ENCODE measurements at regions not wholly inside any gene's neighbourhood (a gene's known extent, or its start where the extent isn't known, plus 50 kb on each side); places are given as distances from the start of the nearest gene placed in this dataset.

DNA sequence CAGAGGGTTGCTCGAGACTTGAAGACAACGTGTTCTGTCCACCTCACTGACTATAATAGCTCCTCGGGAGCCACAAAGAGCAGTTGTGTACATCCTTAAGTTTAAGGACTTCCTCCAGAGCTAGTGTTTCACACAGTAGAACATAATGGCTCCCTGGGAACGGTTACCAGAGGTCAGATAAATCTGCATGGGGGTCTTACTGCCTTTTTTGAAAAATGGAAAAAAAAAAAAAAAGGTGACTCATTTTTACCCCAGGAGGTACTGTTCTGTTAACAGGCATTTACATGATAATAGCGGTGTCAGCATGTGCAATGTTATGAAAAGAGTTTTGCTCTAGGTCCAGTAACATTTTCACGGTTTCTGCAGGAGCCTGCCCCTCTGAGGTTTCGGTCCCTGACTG lies 498.9 kb upstream of the WWC1 start:
- DNase-seq (ENCODE audit: low read depth), result no peak

DNA sequence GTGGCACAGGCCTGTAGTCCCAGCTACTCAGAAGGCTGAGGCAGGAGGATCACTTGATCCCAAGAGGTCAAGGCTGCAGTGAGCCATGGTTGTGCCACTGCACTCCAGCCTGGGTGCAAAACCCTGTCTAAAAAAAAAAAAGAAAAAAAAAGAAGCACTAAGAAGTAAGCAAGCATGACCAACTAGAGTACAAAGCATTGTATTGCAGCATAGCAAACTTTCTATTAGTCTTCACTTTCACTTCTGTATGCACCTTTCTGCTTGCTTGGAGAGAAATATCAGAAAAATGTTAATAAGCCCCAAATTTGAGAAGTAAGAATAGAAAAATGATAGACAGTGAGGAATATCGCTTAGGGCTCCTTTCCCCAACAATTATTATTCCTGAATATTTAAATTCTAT lies 497.7 kb upstream of the WWC1 start:
- no peak for DNase-seq (ENCODE audit: low read depth)

DNA sequence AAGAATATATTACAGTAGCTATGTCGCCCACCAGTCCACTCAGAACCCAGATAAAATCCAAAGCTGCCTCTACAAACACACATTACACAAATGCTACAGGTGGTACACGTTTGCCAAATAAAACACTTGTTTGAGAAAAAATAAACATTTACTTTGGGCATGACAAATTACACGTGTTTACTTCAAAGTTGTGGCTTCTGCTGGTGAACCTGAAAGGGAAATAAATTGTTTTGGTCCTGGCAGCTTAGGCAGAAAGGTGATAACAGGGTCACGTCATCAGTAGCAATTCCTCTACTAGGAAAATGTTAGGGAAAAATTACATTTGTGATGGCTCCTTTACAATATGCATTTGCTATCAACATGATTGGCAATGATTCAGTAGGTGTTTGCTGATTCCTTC lies 497.3 kb upstream of the WWC1 start:
- no peak for DNase-seq (ENCODE audit: low read depth)

DNA sequence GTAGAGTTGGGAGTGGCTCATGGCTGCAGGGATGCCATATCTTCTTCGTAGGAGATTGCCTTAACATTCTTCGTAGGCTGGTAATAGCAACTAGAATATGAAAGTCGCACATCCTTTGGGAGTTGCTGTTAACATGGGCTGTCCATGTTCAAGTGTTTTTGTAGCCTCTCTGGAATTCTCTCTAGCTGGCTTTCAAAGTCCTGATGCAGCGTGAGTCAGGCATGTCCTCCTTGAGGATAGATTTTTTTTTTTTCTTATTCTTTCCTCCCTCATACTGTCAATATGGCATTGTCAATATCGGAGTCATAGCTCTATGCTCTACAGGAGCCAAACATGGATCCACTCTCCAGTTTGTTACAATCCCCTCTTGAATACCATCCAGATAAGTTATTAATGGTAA lies 494.8 kb upstream of the WWC1 start:
- DNase-seq (ENCODE audit: low read depth), result no peak

DNA sequence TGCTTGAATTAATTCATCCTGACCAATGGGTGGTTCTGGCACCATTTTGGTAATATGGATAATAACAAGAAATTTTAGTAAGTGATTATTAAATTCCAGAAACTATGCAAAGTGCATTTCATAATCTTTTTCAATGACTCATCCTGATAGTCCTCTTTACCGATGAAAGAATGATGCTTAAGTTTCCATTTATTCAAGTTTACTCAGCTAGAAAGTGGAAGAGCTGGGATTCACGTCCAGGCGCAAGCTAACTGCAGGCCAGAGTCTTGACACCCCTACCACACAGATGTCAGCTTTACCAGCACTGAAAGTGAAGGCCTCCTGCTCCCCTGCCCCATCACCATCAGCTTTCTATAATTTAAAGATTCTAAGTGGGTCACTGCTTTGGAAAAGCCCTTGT lies 493.5 kb upstream of the WWC1 start:
- DNase-seq (ENCODE audit: low read depth), result no peak

DNA sequence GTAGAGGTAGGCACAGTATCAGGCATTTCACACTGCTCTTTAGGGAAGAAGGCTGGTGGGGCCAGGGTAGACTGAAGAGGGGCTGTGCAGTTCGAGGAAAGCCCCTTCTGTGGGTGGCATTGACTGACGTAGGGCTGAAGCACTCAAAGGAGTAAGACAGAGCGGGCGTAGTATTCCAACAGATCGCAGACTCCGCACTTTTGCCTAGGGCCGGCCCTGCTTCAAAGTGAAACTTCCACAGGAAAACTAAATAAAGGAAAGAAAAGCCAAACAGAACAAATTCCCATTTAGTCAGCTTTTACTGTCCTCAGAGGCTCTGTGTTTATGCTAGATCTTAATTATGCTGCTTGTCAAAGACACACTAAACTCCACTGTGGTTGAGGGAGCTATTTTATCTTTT lies 493.0 kb upstream of the WWC1 start:
- no peak for DNase-seq (ENCODE audit: low read depth)

DNA sequence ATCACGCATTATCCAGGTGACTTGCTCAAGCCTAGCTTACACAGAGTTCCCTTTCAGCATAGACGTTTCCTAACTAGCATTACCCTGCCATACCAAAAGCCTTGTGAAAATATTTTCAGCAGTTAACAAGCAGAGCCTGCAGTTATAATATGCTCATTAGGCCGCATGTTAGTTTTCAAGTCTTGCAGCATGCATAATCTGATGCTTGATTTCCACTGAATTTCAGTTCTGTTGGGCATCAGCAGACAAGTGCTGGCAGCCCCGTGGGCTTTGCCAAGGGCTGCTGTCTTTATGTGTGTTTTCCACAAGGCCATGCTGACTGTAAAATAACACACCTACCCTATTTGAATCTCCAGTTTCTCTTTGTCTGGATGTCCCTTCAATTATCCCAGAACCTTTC lies 491.0 kb upstream of the WWC1 start:
- DNase-seq (ENCODE audit: low read depth), result no peak

DNA sequence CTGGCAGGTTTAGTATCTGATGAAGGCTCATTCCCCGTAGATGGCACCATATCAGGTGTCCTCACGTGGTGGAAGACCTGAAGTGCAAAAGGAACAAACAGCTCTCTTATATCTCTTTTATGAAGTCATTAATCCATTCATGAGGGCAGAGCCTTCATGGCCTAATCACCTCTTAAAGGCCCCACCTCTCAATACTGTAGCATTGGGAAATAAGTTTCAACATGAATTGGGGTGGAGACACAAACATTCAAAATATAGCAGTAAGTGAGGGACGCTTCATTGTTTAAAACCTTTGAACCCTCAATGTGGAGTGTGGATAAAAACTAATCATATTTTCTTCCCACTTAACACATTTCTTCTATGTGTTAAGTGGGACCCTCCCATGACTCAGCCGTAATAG lies 489.4 kb upstream of the WWC1 start:
- DNase-seq (ENCODE audit: low read depth), result no peak

DNA sequence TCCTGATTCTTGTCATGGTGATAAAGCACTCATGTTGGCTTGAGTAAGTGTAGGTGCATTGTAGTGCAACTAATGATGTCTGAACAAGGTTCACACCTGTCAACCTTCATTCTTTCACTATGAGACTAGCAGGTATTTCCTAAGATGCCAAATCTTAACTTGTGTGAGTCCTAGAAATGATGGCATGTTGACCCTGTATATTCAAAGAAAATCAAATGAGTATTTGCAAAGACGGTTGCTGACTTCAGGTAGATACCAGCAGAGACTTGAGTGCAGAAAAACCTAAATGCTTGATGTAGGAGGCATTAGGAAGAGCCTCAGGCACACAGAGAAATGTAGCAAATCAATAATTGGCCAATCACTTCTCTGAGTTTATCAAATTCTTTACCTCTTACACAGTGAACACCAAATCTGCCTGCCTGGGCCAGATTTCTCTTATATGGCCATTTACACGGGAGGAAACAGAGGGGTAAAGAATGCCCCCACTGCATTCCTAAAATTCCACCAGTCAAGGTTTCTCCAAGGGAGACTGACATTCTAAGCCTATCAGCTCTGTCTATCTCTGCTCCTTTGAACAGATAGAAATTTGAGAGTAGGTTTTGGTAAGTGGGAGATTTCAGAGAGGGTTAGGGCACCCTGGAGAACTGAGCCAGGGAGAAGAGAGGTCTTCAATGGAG lies 488.6 kb upstream of the WWC1 start:
- DNase-seq (ENCODE audit: low read depth), result no peak

DNA sequence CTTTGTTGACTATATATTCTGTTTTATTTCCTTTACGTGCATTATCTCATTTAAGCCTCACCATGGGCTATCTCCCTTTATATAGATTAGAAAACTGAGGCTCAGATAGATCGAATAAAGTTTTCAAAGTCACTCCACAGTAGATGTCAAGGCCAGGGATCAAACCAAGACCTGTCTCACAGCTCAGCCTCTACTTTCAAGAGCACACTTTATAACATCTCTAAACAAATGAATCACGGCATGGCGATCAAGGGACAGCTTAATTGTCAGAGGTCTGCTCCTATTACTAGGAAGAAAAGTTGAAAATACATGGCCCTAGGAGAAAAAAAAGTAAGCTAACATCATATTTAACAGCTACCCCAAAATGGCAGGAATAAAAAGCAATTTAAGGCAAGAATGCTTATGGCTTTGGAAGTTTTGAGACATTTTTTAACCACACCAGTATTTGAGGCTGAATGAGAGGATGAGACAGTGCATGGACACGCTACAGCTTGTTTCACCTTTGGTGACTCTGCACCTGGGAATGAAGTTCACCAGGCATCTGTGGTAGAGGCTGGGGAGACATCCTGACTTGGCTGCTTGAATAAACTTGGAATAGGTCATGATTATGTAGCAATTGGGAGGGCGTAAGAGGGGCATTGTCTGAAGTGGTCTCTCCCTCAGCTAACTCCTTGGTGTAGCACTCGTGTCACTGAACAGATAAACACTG lies 486.8 kb upstream of the WWC1 start:
- no peak for DNase-seq (ENCODE audit: low read depth)

DNA sequence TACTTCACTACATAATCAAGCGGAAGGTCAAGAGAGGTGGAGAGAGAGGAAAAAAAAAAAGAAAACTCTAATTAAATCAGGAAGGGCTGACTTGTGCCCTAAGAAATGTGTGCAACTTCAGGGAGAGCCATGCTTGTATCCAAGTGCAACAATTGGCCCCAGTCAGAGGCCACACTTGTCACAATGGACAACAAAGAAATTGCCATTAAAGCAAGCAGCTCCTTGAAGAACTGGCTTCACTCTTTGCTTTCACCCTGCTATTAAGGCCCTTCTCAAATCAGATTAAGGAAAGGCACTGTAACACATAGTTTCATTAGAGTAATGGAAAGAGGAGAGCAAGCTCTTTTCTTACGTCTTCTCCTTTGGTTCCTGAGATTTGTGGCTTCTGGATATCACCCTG lies 480.9 kb upstream of the WWC1 start:
- no peak for DNase-seq (ENCODE audit: low read depth)

DNA sequence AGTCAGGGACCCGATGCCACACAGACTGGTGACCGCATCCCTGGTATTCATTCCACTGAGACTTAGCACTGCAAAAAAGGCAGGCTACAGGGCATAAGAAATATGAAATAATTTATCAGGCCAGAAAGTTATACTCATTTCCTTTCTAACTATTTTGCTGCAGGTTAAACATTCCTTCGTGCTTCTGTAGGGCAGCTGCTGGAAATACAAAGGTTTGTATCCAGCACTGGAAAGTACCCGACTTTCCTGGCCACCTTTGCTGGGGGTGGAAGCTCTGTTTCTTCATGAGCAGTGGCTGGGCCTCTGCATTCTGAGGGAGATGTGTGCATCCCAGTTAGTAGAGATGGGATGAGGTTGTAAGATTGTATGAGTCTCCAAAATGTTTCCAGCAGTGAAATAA lies 478.6 kb upstream of the WWC1 start:
- DNase-seq (ENCODE audit: low read depth), result no peak

DNA sequence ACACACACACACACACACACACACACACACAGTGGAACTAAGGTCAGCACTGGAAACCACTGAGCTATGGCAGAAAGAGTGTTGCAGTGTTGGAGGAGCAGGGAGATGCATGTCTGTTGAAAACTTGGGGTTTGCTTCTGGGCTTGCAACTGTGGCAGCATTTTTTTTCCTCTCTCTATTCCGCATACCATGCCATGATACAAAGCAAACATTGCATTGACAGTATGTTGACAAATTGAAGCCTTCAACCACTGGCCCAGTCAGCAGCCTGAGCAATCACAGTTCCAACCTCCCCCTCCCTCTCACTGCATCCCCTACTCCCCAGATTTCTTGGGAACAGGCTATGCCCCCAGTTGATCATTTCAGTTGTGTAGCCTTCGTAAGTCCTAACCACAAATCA lies 478.1 kb upstream of the WWC1 start:
- no peak for DNase-seq (ENCODE audit: low read depth)

DNA sequence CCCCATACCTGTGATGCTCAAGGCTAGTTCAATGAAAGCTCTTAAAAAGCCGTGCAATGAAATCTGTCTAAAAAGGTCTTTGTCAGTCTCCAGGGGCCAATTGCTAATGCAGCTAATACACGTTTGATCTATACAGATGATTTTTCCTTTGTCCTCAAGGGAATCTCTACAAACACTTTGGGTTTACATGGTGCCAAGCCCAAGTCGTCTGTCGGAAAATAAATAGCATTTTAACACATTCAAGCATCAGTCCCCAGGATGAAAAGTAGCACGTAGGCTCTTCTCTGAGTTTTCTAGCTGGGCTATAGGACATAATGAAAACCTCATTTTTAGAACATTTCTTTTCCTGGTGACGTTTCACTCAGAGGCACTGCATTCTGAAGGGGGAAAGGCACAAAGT lies 477.4 kb upstream of the WWC1 start:
- no peak for DNase-seq (ENCODE audit: low read depth)

DNA sequence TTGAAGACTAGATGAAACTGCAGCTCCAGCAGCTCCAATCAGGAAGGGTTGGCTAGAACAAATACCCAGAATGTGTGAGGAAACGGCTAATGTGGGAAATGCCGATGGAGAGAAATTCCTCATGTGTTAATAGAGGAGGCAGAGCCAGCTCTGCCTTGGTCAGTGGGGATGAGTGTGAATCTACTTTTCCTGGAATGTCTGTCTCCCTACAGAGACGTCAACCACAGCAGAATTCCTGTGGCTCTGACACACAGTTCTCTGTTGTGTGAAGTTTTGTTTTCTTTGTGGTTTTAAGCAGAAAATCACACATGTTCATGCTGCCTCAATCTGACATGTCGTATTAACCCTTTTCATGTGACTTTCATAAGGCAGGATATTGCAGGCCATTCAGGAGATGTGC lies 476.6 kb upstream of the WWC1 start:
- no peak for DNase-seq (ENCODE audit: low read depth)

DNA sequence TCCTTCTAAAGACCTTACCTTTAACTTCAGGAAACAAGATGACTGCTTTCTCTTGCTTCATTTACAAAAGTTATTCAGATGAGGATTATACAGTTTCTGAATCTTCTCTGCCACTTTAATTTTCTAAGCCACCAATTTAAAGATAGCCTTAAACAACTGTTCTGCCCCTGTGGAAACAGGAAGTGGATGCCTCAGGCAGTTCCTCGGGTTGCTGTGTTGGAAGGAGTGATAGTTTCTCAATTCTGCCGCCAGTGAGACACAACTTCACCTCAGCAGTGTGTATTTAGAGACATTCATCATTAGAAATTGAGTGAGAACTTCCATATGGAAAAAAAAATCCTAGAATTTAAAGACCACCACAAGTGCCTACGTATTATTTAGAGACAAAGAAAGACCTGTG lies 475.1 kb upstream of the WWC1 start:
- DNase-seq (ENCODE audit: low read depth), result no peak

DNA sequence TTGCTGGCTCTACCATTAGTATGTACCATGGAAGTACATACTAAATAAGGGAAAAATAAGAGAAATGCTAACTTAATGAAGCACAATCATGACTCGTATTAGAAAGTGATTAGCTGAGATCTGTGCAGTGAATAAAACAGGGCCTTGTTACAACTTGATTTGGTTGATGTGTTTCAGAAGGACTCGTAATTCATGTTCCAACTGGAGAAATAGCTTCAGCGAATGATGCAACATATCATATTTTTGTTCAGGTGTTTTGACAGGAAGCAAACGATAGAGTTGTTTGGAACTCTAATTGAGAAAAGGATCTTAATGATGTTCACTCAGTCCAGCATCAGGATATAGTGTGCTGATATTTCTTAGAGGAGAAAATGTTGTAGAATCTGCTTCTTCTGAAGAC lies 474.6 kb upstream of the WWC1 start:
- DNase-seq (ENCODE audit: low read depth), result no peak

DNA sequence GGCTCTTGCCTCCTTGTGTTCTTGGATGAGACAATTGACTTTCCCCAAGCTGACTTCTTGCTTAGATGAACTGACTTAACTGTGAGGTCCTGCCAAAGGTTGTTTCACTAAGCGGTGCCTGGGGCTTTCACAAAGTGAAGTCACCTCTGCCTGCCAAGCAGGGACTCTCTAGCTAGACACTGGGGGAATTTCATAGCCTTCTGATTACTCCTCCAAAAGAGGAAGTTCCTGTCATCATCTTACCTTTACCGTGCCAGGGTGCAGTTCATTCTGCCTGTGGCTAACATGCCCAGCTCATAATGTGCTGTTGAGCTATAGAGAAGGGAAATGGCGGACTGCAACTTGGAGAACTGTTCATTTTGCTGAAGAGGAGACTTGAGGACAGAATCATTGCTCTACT lies 472.0 kb upstream of the WWC1 start:
- DNase-seq (ENCODE audit: low read depth), result no peak

DNA sequence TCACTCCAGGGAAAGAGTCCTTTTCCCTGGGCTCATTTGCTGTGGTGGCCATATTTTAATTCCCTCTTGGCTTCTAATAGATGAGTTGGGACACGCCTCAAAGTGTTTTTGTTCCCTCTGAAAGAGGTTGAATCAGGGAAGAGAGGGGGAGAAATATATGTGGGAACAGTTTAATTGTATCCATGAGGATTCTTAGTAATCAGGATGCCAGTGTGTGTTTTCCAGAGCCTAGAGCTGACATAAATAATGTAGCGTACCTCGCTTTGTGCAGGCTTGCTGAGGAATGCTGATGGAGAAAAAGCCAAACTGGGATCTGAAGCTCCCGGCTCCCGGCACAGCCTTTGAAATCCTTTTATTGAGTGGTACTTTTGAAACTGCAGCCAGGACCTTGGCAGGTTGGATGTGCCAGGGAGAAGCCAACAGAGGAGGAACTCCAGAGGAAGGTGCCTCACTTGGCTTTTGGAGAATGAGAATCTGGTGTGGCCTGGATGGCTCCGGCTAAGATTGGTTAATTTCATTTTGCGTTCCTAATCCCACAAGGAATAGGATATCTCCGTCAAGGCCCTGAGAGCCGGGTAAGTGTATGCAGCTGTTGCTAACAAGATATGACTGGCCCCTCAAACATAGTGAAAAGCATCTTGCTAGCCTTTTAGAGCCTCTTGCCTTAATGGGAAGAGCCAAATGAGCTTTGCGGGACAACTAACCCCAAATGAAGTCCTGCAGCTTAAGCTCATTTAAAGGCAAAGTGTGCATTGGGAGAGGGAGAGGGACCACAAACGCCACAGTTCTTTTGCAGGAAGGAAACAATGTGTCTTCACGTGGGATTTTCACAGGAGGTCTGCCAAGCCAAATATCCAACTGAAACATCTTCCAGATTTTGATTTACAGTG lies 471.1 kb upstream of the WWC1 start:
- DNase-seq (ENCODE audit: low read depth), result no peak

DNA sequence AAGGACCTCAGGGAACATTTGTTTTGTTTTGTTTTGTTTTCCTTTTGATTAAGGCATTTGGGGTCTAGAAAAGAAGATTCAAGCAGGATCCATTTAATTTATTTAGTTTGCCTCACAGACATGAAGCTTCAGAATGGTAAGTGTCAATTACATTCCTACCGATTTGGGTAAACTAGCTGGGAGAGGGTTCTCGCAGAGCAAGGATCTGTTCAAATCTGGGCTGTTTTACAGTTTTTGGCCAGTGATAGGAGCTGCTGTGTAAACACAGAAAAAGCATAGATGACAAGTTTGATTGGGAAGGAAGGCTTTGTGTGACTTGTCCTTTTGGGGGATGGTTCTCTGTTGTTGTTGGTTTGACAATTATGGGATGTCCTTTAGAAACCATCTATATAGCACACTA lies 470.3 kb upstream of the WWC1 start:
- no peak for DNase-seq (ENCODE audit: low read depth)

DNA sequence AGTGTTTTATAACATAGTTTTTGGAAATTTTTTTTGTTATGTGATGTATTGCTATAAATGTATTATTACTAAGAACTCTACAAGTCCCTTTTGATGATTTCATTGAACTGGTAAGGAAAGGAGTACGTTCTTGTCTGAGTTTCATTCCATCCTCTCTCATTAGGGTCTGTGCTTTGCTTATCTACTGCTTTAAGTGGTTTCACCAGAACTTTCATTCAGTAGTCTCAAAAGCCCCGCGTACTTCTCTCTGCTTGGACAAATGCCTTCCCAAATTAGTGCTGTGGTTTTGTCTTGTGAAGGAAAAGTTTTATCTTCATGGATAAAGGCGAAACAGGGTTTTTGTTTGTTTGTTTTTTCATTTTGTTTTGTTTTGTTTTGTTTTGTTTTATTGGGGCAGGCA lies 469.8 kb upstream of the WWC1 start:
- no peak for DNase-seq (ENCODE audit: low read depth)

DNA sequence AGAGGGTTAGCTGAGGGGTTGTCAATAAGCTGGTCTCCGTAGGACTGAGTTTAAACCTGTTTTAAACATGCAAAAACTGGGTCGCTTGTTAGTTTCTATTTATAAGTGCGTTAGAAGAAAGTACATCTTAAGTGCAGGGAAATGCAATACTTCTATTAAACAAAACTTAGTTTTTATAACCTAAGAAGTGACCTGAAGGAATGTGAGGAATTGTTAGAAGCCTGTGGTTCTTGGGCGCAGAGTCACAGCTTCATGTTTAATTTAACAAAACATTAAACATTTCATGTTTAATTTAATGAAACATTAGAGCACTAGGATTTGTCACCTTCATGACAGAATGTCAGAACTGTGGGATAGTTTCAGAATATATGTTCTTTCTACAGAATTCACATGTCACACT lies 469.2 kb upstream of the WWC1 start:
- DNase-seq (ENCODE audit: low read depth), result no peak

DNA sequence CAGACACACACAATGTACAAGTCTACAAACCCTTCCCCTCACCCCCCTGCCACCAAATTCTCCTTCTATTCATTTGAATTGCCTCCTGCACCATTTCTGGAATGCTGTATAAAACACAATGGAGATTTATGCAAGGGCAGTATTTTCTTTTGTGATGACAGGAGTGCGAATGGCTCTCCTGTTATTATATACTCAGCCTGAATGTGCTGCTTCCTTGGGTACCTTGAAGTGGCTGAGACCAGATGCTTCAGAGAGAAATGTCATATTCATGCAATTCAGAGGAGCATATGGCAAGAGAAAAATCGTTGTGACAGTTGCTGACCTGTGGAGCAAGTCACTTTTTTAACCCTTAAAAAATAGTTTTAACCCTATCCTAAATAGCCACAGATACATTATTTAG lies 468.0 kb upstream of the WWC1 start:
- no peak for DNase-seq (ENCODE audit: low read depth)
